ENCODE measurements at regions not wholly inside any gene's neighbourhood (a gene's known extent, or its start where the extent isn't known, plus 50 kb on each side); places are given as distances from the start of the nearest gene placed in this dataset.

- Histone ChIP-seq H3K9ac (peak overlapping the region in 4 of 11 experiments; percentile 52 to 76 (median 60); a peak in 6 of 22 replicates), H3K4me1 (peaks cover 10 to 51% (median 40%) of the 10 kb centered on the region in 10 experiments), H3K27ac (peak overlapping the region in 6 of 11 experiments; percentile 29 to 87 (median 77); a peak in 10 of 22 replicates), H3K4me2 (peak overlapping the region in 10 of 11 experiments; percentile 44 to 89 (median 78); a peak in 18 of 22 replicates), H3K9me3 (replicated peaks in 1 of 11) (peaks cover 0 to 12% (median 9%) of the 10 kb centered on the region in 11 experiments; a peak in 13 of 22 replicates), H4K20me1 (no peaks in the 10 kb centered on the region), H3K4me3 (peak overlapping the region in 3 of 10 experiments; percentile 13 to 38 (median 29); a peak in 2 of 20 replicates), H3K27me3 (no peaks in the 10 kb centered on the region), H3K36me3 (no peaks in the 10 kb centered on the region)
- TF ChIP-seq Cebpa-rat (IDR thresholded peaks at IDR 0.05), result no peak
Measured at GRCh38 chr11:133747409-133747808, 97.9 kb downstream of the SPATA19 start.

DNA sequence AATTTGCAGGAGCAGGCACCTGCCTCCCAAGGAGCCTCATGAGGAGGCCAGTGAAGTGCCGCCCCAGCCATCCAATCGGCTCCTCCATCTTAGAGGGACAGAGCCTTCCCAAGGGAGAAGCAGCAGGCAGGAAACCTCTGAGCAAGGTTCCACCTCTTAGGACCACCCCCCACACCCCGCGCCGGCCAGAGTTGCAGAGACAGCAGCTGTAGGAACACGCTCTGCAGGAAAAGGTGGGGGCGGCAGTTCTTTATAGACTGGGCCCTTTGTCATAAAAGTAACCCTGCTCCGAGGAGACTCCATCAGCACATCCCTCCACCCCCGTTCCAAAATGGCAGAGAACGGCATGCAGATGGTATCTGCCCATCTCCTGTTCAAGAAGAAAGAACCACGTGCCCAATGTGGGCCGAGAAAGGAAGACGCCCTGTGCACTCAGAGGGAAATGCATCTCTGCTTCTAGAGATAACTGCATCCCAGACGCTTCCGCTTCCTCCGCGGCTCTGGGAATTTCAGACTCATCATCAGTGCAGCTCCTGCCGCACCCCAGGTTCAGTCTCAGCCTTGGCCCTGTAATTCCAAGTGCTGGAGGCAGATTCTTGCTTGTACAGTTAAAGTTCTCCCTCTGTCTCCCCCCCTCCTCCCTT, 98.5 kb downstream of the SPATA19 start:
- Histone ChIP-seq H3K4me1 (peaks cover 10 to 56% (median 40%) of the 10 kb centered on the region in 10 experiments), H3K27me3 (no peaks in the 10 kb centered on the region), H4K20me1 (no peaks in the 10 kb centered on the region), H3K4me3 (peak overlapping the region in 7 of 10 experiments; percentile 2 to 40 (median 36); a peak in 9 of 20 replicates), H3K36me3 (no peaks in the 10 kb centered on the region), H3K9ac (peak overlapping the region in 4 of 11 experiments; percentile 52 to 76 (median 60); a peak in 8 of 22 replicates), H3K27ac (peak overlapping the region in 6 of 11 experiments; percentile 29 to 87 (median 77); a peak in 11 of 22 replicates), H3K9me3 (replicated peaks in 1 of 11) (peaks cover 0 to 12% (median 9%) of the 10 kb centered on the region in 11 experiments; a peak in 13 of 22 replicates), H3K4me2 (peak overlapping the region; percentile 24 to 89 (median 72))
- no peak for TF ChIP-seq Cebpa-rat (IDR thresholded peaks at IDR 0.05)

DNA sequence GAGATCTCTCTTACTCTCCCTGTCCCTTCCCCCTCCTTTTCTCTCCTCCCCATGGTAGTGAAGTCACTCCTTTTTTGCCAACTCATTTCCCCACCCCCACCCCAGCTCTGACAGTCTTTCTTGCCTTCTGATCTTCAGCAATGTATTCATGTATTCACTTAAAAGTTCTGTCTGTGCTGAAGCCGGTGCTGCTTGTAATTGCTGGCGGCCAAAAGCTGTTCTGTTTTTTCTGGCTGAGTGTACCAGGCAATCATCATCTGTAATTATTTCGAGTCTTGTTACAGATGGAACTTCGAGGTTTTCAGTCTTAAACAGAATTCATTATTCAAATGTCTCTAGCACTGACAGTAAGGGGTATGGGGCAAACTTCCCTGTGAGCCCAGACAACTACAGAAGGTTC, 99.5 kb downstream of the SPATA19 start:
- peak overlapping the region in 4 of 11 experiments; percentile 52 to 69 (median 61); a peak in 8 of 22 replicates for H3K9ac ChIP-seq
- H3K36me3 ChIP-seq, result no peaks in the 10 kb centered on the region
- H3K4me3 ChIP-seq, result peak overlapping the region in 1 of 10 experiments; percentile 36; a peak in 1 of 20 replicates
- H4K20me1 ChIP-seq, result no peaks in the 10 kb centered on the region
- H3K9me3 ChIP-seq (replicated peaks in 1 of 11), result peaks cover 0 to 12% (median 9%) of the 10 kb centered on the region in 11 experiments; a peak in 13 of 22 replicates
- peak overlapping the region in 10 of 11 experiments; percentile 44 to 89 (median 78); a peak in 18 of 22 replicates for H3K4me2 ChIP-seq
- no peak for TF ChIP-seq Cebpa-rat (IDR thresholded peaks at IDR 0.05)
- H3K27ac ChIP-seq, result peak overlapping the region in 5 of 11 experiments; percentile 58 to 87 (median 79); a peak in 10 of 22 replicates
- no peaks in the 10 kb centered on the region for H3K27me3 ChIP-seq
- H3K4me1 ChIP-seq, result peaks cover 10 to 56% (median 40%) of the 10 kb centered on the region in 10 experiments

DNA sequence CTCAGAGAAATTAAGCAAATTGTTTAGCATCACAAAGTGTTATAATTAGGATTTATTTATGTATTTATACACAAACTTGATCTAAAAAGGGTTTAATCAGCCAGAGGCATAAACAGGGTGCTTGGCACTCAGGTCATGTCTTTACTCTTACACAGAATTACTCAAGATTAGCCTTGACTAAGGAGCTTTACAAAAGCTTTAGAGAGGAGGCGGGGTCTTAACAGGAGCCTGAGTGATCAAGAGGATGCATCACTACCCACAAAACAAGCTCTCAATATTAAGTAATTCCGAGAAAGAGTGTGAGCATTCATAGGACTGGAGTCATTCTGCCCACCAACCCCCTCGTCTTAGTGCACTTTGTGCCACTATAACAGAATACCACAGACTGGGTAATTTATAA, 103.0 kb downstream of the SPATA19 start:
- Histone ChIP-seq H3K4me3 (no peak overlapping the region), H3K36me3 (no peaks in the 10 kb centered on the region), H3K27ac (no peak overlapping the region), H3K27me3 (no peaks in the 10 kb centered on the region), H4K20me1 (no peaks in the 10 kb centered on the region), H3K4me2 (peak overlapping the region in 2 of 11 experiments; percentile 6 to 8; a peak in 1 of 22 replicates), H3K9me3 (replicated peaks in 1 of 11) (peaks cover 0 to under 1% (median 0%) of the 10 kb centered on the region in 11 experiments; a peak in 2 of 22 replicates), H3K4me1 (peaks cover 10 to 49% (median 35%) of the 10 kb centered on the region in 10 experiments), H3K9ac (no peak overlapping the region)
- no peak for TF ChIP-seq Cebpa-rat (IDR thresholded peaks at IDR 0.05)

DNA sequence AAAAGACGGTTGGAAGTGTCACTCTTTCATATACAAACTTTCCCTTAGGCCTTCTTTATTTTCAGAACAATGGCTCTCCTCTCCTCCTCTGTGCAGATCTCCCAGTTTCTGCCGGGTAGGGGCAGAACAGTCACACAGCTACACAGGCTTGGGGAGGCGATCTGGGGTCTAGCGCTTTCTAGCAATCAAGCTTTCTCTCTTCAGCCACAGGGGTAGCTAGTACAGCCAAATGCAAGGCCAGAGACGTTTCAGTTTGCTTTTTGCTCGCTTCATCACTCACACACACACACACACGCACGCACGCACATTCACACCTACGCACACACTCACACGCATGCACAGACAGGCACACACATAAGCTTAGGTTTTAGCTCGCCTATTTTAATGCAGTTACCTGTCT, 104.3 kb downstream of the SPATA19 start:
- H4K20me1 ChIP-seq, result no peaks in the 10 kb centered on the region
- H3K9ac ChIP-seq, result no peak overlapping the region
- H3K9me3 ChIP-seq (replicated peaks in 1 of 11), result peaks cover 0 to 6% (median 0%) of the 10 kb centered on the region in 11 experiments; a peak in 2 of 22 replicates
- no peaks in the 10 kb centered on the region for H3K27me3 ChIP-seq
- no peaks in the 10 kb centered on the region for H3K36me3 ChIP-seq
- TF ChIP-seq Cebpa-rat (IDR thresholded peaks at IDR 0.05), result no peak
- no peak overlapping the region for H3K27ac ChIP-seq
- peaks cover 1 to 35% (median 21%) of the 10 kb centered on the region in 10 experiments; a peak in 18 of 20 replicates for H3K4me1 ChIP-seq
- no peak overlapping the region for H3K4me3 ChIP-seq
- H3K4me2 ChIP-seq, result no peak overlapping the region

DNA sequence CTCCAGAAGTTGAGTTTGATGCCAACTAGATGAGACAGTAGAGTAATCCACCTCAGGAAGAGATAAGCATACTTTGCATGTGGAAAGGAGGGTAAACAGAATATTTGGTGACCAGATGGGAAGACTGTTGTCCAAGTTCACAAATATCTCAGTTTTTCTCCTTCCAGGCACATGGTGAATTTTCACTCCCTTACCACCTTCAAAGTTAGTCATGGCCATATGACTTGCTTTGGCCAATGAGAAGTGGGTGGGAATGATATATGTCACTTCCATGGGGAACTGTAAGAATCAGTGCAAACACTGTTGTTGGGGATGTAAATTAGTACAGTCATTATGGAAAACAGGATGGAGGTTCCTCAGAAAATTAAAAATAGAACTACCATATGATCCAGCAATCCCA, 105.8 kb downstream of the SPATA19 start:
- peaks cover 0 to 6% (median 0%) of the 10 kb centered on the region in 11 experiments; a peak in 2 of 22 replicates for H3K9me3 ChIP-seq (replicated peaks in 1 of 11)
- H3K36me3 ChIP-seq, result no peaks in the 10 kb centered on the region
- H3K4me3 ChIP-seq, result no peak overlapping the region
- no peak for TF ChIP-seq Cebpa-rat (IDR thresholded peaks at IDR 0.05)
- H3K4me2 ChIP-seq, result no peak overlapping the region
- no peak overlapping the region for H3K9ac ChIP-seq
- H3K27me3 ChIP-seq, result no peaks in the 10 kb centered on the region
- peaks cover 0 to 21% (median 6%) of the 10 kb centered on the region in 10 experiments; a peak in 14 of 20 replicates for H3K4me1 ChIP-seq
- H4K20me1 ChIP-seq, result no peaks in the 10 kb centered on the region
- no peak overlapping the region for H3K27ac ChIP-seq

GRCh38 chr11:133738624-133739023, 106.7 kb downstream of the SPATA19 start:
- Histone ChIP-seq H3K4me3 (no peak overlapping the region), H4K20me1 (no peaks in the 10 kb centered on the region), H3K27ac (no peak overlapping the region), H3K27me3 (no peaks in the 10 kb centered on the region), H3K4me1 (peaks cover 0 to 13% (median 0%) of the 10 kb centered on the region in 10 experiments; a peak in 4 of 20 replicates), H3K9ac (no peak overlapping the region), H3K36me3 (no peaks in the 10 kb centered on the region), H3K4me2 (no peak overlapping the region), H3K9me3 (replicated peaks in 1 of 11) (peaks cover 0 to 6% (median 0%) of the 10 kb centered on the region in 11 experiments; a peak in 2 of 22 replicates)
- TF ChIP-seq Cebpa-rat (IDR thresholded peaks at IDR 0.05), result no peak

GRCh38 chr11:133733631-133734030, 111.7 kb downstream of the SPATA19 start:
- no peak for TF ChIP-seq Cebpa-rat (IDR thresholded peaks at IDR 0.05)
- no peaks in the 10 kb centered on the region for H4K20me1 ChIP-seq
- 0 out of 20 replicates have a peak, but pooled peaks cover 0 to 5% (median 0%) of the 10 kb centered on the region in 10 experiments for H3K4me1 ChIP-seq
- H3K4me2 ChIP-seq, result no peak overlapping the region
- H3K9ac ChIP-seq, result no peak overlapping the region
- no peaks in the 10 kb centered on the region for H3K36me3 ChIP-seq
- no peaks in the 10 kb centered on the region for H3K27me3 ChIP-seq
- peaks cover 0 to 6% (median 0%) of the 10 kb centered on the region in 11 experiments; a peak in 1 of 22 replicates for H3K9me3 ChIP-seq (replicated peaks in 1 of 11)
- no peak overlapping the region for H3K27ac ChIP-seq
- H3K4me3 ChIP-seq, result no peak overlapping the region

DNA sequence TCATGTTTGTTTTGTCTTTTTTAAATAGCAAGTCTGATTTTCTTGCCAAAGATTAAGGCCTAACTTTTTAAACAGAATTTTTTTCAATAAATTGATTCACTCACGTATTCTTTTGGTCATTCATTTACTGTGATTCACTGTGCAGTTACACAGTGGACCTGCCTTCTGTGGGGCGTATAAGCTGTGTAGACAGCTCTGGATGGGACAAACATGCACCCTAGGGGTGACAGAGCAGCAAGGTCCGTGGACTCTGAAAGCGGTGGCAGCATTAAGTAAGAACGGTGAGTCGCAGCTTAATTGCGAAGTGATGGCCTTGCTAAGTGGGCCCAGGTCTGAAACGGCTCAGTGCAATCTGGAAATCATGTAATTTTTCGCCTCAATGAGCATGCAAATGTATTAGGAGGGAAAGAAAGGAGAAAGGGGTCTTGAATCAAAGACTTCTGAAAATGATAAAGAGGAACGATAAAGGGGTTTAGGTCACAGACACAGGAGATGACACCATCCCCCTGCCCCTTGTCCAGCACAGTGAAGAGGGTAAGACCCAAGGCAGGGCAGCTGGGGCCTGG, 113.1 kb downstream of the SPATA19 start:
- Histone ChIP-seq H3K27me3 (no peaks in the 10 kb centered on the region), H3K4me3 (no peak overlapping the region), H3K36me3 (no peaks in the 10 kb centered on the region), H4K20me1 (no peaks in the 10 kb centered on the region), H3K4me2 (no peak overlapping the region), H3K9ac (no peak overlapping the region), H3K9me3 (replicated peaks in 1 of 11) (peaks cover 0 to 6% (median 0%) of the 10 kb centered on the region in 11 experiments; a peak in 1 of 22 replicates), H3K4me1 (0 out of 20 replicates have a peak, but pooled peaks cover 0 to 5% (median 0%) of the 10 kb centered on the region in 10 experiments), H3K27ac (no peak overlapping the region)
- no peak for TF ChIP-seq Cebpa-rat (IDR thresholded peaks at IDR 0.05)
